CD4-positive, alpha-beta T cell (primary cell): ENCODE measurements at regions not wholly inside any gene's neighbourhood (a gene's known extent, or its start where the extent isn't known, plus 50 kb on each side); places are given as distances from the start of the nearest gene placed in this dataset.

Experiments used
- ATAC-seq: fragments of 200-7000 bp; cut with Tn5 transposase; one replicate; pipeline ENCODE4 v1.10.0; 2022; ENCODE audit warnings: mild to moderate bottlenecking; ENCODE audit not compliant: poor library complexity
- CTCF ChIA-PET: fragments of 350-600 bp; sonication (Branson Sonifier 250); formaldehyde crosslinking; loops from one replicate; lab custom pipeline; 2021; ENCODE audit warnings: antibody characterized with exemption, inconsistent platforms; lab: Charles Lee
- POLR2A ChIA-PET: fragments of 350-600 bp; sonication (Branson Sonifier 250); formaldehyde crosslinking; loops from one replicate; lab custom pipeline; 2021; ENCODE audit warnings: antibody characterized with exemption, inconsistent platforms; lab: Charles Lee
- DNase-seq, 14 experiments: peaks; one replicate each; pipeline ENCODE4 v3.0.0-alpha.2; 2013 to 2020; ENCODE audit warnings: mixed read lengths in 2 of 14
- H3K27ac ChIP-seq, 2 donors: one replicate each; pipeline versions ENCODE4 v1.5.1 to v1.7.0; 2013; ENCODE audit warnings: low read length in 2 of 2, low read depth in 1 of 2, mild to moderate bottlenecking in 1 of 2
- H3K27me3 ChIP-seq, 2 experiments: 1 replicate in 1 of 2; 2 replicates in 1 of 2; pipeline versions ENCODE4 v1.6.1 to v1.7.0; 2013; ENCODE audit warnings: low read length in 2 of 2, control low read depth in 1 of 2, mild to moderate bottlenecking in 1 of 2, moderate library complexity in 1 of 2; ENCODE audit not compliant: insufficient read depth in 2 of 2, control insufficient read depth in 1 of 2
- H3K36me3 ChIP-seq: one replicate; pipeline ENCODE4 v1.6.1; 2013; ENCODE audit warnings: low read length, control low read depth; ENCODE audit not compliant: insufficient read depth
- H3K4me1 ChIP-seq: one replicate; pipeline ENCODE4 v1.6.1; 2013; ENCODE audit warnings: low read length, control low read depth; ENCODE audit not compliant: insufficient read depth
- H3K4me3 ChIP-seq: one replicate; pipeline ENCODE4 v1.5.1; 2013; ENCODE audit warnings: mild to moderate bottlenecking, low read length, moderate library complexity
- H3K9me3 ChIP-seq, 2 experiments: 1 replicate in 1 of 2; 2 replicates in 1 of 2; pipeline versions ENCODE4 v1.6.1 to v1.7.0; 2013; ENCODE audit warnings: low read length in 2 of 2, mild to moderate bottlenecking in 2 of 2, control low read depth in 1 of 2, moderate library complexity in 1 of 2; ENCODE audit not compliant: control insufficient read depth in 1 of 2, insufficient read depth in 1 of 2
- H3K27ac Mint-ChIP-seq: one replicate; pipeline ENCODE4 v1.8.0; 2020; ENCODE audit warnings: mixed read lengths
- H3K27me3 Mint-ChIP-seq: one replicate; pipeline ENCODE4 v1.8.0; 2021; ENCODE audit warnings: mixed read lengths
- H3K36me3 Mint-ChIP-seq: one replicate; pipeline ENCODE4 v1.8.0; 2021; ENCODE audit warnings: low read depth, mixed read lengths
- H3K4me1 Mint-ChIP-seq: one replicate; pipeline ENCODE4 v1.8.0; 2021; ENCODE audit warnings: low read depth, mixed read lengths
- H3K4me3 Mint-ChIP-seq: one replicate; pipeline ENCODE4 v1.8.0; 2020; ENCODE audit warnings: mild to moderate bottlenecking, mixed read lengths
- H3K9me3 Mint-ChIP-seq: one replicate; pipeline ENCODE4 v1.8.0; 2020; ENCODE audit warnings: mixed read lengths
- CTCF ChIP-seq: fragments of 200-600 bp; IDR thresholded peaks from one replicate; pipeline ENCODE4 v1.8.0; 2022; ENCODE audit warnings: antibody characterized with exemption, mild to moderate bottlenecking
- intact Hi-C, 2 experiments: fragments of 100-400 bp; cut with DNase I in 1 of 2; cut with micrococcal nuclease in 1 of 2; formaldehyde crosslinking; loops; one replicate each; pipeline versions ENCODE4 v1.15.1 to v1.9.0; 2023 to 2025; cut with DNase I, micrococcal nuclease

GRCh38 chr18:22814329-22814703, 118.8 kb upstream of the RBBP8 start:
- ChIA-PET CTCF (interaction anchor here (0.8 kb wide), 1 partner anchor 597 kb away, joined by 3 read pairs; no protein-coding TSS in a partner anchor), POLR2A (interaction anchor here (0.5 kb wide), 1 partner anchor 139 kb away, joined by 3 read pairs; no protein-coding TSS in a partner anchor)
- Mint-ChIP-seq H3K27ac (no peak overlapping the region), H3K27me3 (peaks cover 55% of the 10 kb centered on the region), H3K4me1 (no peaks in the 10 kb centered on the region), H3K36me3 (no peaks in the 10 kb centered on the region), H3K9me3 (no peaks in the 10 kb centered on the region), H3K4me3 (no peak overlapping the region)
- Histone ChIP-seq H3K27me3 (peaks cover 4 to 8% of the 10 kb centered on the region in 2 experiments), H3K4me1 (no peaks in the 10 kb centered on the region), H3K36me3 (no peaks in the 10 kb centered on the region), H3K4me3 (no peak overlapping the region), H3K27ac (no peak overlapping the region), H3K9me3 (no peaks in the 10 kb centered on the region)
- intact Hi-C loops = no loop called here
- no peak for TF ChIP-seq CTCF
- ATAC-seq (no peak), DNase-seq (no peak)

DNA sequence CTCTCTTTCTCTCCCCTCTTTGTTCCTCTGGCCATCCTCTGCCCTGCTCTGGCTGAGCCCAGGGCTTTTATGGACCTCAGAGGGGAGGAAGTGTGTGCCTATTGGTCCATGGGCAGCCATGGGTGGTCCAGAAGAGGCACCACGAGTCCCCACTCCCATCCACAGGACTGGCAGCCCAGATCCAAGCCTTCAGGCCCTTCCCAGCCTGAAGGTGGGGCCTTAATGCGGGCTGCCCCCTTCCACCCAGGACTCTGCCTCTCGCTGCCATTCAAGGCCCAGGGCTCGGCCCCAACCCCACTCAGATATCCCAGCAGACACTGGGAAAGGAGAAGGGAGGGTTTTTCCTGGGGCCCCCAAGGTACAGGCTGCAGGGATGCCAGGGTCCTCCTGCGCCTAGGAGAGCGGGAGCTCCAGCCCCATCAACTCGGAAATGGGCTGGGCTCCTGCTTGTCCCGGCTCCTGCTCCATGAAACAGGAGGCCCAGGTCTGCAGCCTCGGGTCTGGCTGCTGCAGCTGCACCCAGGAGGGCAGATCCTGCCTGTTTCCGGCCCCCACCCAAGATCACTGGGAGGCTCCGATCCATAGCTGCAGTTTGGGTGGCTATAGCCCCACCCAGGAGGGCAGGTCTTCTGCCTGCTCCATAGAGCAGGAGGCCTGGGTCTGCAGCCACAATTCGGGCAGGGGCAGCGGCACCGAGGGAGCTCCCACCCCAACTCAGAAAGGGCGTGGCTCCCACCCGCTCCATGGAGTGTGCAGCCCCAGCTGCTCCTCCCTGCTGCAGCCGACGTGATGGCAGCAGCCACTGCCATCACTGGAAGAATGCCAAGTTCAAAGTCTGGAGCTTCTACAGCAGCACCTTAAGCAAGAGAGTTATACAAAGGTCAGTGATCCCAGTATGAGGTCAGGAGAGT, 116.6 kb upstream of the RBBP8 start:
- ChIA-PET CTCF (no interaction called here), POLR2A (no interaction called here)
- no peak for ATAC-seq
- Mint-ChIP-seq H3K36me3 (no peaks in the 10 kb centered on the region), H3K9me3 (no peaks in the 10 kb centered on the region), H3K27ac (no peak overlapping the region), H3K4me1 (no peaks in the 10 kb centered on the region), H3K27me3 (peaks cover 45% of the 10 kb centered on the region), H3K4me3 (no peak overlapping the region)
- Histone ChIP-seq H3K9me3 (no peaks in the 10 kb centered on the region), H3K27me3 (peaks cover 4 to 8% of the 10 kb centered on the region in 2 experiments), H3K4me1 (no peaks in the 10 kb centered on the region), H3K36me3 (no peaks in the 10 kb centered on the region), H3K27ac (no peak overlapping the region), H3K4me3 (no peak overlapping the region)
- DNase-seq = no peak
- no peak for TF ChIP-seq CTCF
- intact Hi-C loops = no loop called here

GRCh38 chr18:22817844-22818243, 115.3 kb upstream of the RBBP8 start:
- no peak for TF ChIP-seq CTCF
- POLR2A ChIA-PET = no interaction called here
- CTCF ChIA-PET = interaction anchor here (0.9 kb wide), 1 partner anchor 19 kb away, joined by 3 read pairs; no protein-coding TSS in a partner anchor

More at GRCh38 chr18:22817844-22818243, 115.3 kb upstream of the RBBP8 start:
- H3K4me3 Mint-ChIP-seq = no peak overlapping the region
- Histone ChIP-seq H3K27ac (no peak overlapping the region), H3K4me1 (no peaks in the 10 kb centered on the region), H3K36me3 (no peaks in the 10 kb centered on the region), H3K27me3 (peaks cover 1 to 4% of the 10 kb centered on the region in 2 experiments), H3K9me3 (no peaks in the 10 kb centered on the region), H3K4me3 (no peak overlapping the region)
- no peaks in the 10 kb centered on the region for H3K36me3 Mint-ChIP-seq
- no peaks in the 10 kb centered on the region for H3K4me1 Mint-ChIP-seq
- no peak for DNase-seq
- intact Hi-C loops = no loop called here
- H3K27ac Mint-ChIP-seq = no peak overlapping the region
- ATAC-seq = no peak
- no peaks in the 10 kb centered on the region for H3K9me3 Mint-ChIP-seq
- H3K27me3 Mint-ChIP-seq = peaks cover 33% of the 10 kb centered on the region
